OCI-LY7 (cell line): ENCODE measurements at regions not wholly inside any gene's neighbourhood (a gene's known extent, or its start where the extent isn't known, plus 50 kb on each side); places are given as distances from the start of the nearest gene placed in this dataset.

Source experiments
- BruUV-seq: library from RNA; stranded (reverse); fragments of 400-500 nt; replicated peaks from 2 replicates; lab custom pipeline; 2021; lab: Mats Ljungman, UMichigan
- CTCF ChIA-PET: fragments of 300-600 bp; sonication (Branson Sonifier 250); formaldehyde crosslinking; loops from one replicate; lab custom pipeline; 2022; ENCODE audit warnings: antibody characterized with exemption; ENCODE audit not compliant: unreplicated experiment; lab: Charles Lee
- POLR2A ChIA-PET: fragments of 300-600 bp; sonication (Branson Sonifier 250); formaldehyde crosslinking; loops from one replicate; lab custom pipeline; 2022; ENCODE audit warnings: antibody characterized with exemption; lab: Charles Lee
- DNase-seq: peaks from one replicate; pipeline ENCODE4 v3.0.0-alpha.2; 2015; ENCODE audit warnings: low spot score
- H2AFZ ChIP-seq: fragments of 200-600 bp; sonication (generic), shearing (Covaris generic); 2 replicates; pipeline ENCODE4 v1.6.1; 2014; ENCODE audit warnings: mild to moderate bottlenecking, antibody characterized with exemption, low read length, moderate library complexity
- H3K27ac ChIP-seq: fragments of 200-600 bp; sonication (generic); 2 replicates; pipeline ENCODE4 v1.5.1; 2014; ENCODE audit warnings: mixed run types, low read depth, mild to moderate bottlenecking, moderate library complexity, low read length, inconsistent platforms; ENCODE audit not compliant: poor library complexity, severe bottlenecking
- H3K36me3 ChIP-seq: fragments of 200-600 bp; sonication (generic); 2 replicates; pipeline ENCODE4 v1.6.1; 2014; ENCODE audit warnings: mild to moderate bottlenecking, antibody characterized with exemption, low read length, moderate library complexity, mixed read lengths; ENCODE audit not compliant: insufficient read depth
- H3K4me1 ChIP-seq: fragments of 200-600 bp; sonication (generic); 2 replicates; pipeline ENCODE4 v1.5.1; 2014; ENCODE audit warnings: mild to moderate bottlenecking, low read length; ENCODE audit not compliant: insufficient read depth, poor library complexity, severe bottlenecking
- H3K4me2 ChIP-seq: fragments of 200-600 bp; sonication (generic); 2 replicates; pipeline ENCODE4 v1.6.1; 2014; ENCODE audit warnings: mild to moderate bottlenecking, low read length
- H3K4me3 ChIP-seq: fragments of 200-600 bp; sonication (generic); 2 replicates; pipeline ENCODE4 v1.5.1; 2014; ENCODE audit warnings: mild to moderate bottlenecking, low read depth, low read length; ENCODE audit not compliant: poor library complexity, severe bottlenecking
- H3K79me2 ChIP-seq: fragments of 200-600 bp; sonication (generic); 2 replicates; pipeline ENCODE4 v1.6.1; 2016; ENCODE audit warnings: low read depth, mild to moderate bottlenecking, low read length, moderate library complexity, mixed read lengths; ENCODE audit not compliant: insufficient read depth
- H3K9me2 ChIP-seq: fragments of 200-600 bp; sonication (generic); 2 replicates; pipeline ENCODE4 v1.6.1; 2016; ENCODE audit warnings: mild to moderate bottlenecking, low read length, mixed read lengths; ENCODE audit not compliant: insufficient read depth
- H3K9me3 ChIP-seq: fragments of 200-600 bp; sonication (generic); 2 replicates; pipeline ENCODE4 v1.6.1; 2014; ENCODE audit warnings: mild to moderate bottlenecking, mixed run types, low read length, mixed read lengths
- H4K20me1 ChIP-seq: fragments of 200-600 bp; sonication (generic); 2 replicates; pipeline ENCODE4 v1.6.1; 2014; ENCODE audit warnings: mild to moderate bottlenecking, antibody characterized with exemption, low read length, moderate library complexity, mixed read lengths; ENCODE audit not compliant: insufficient read depth
- EZH2phosphoT487 ChIP-seq: fragments of 200-600 bp; sonication (generic); IDR thresholded peaks from 2 replicates; pipeline ENCODE4 v1.6.1; 2018; ENCODE audit warnings: low read depth, borderline replicate concordance, mild to moderate bottlenecking, mixed run types, antibody characterized with exemption, low read length, moderate library complexity, mixed read lengths
- intact Hi-C: fragments of 100-400 bp; cut with micrococcal nuclease; formaldehyde crosslinking; loops from one replicate; pipeline ENCODE4 v1.10.0; 2022; ENCODE audit not compliant: unreplicated experiment
- TF ChIP-seq, protein P1 (sequence below): fragments of 200-600 bp; sonication (generic); conservative IDR thresholded peaks from 2 replicates; pipeline ENCODE4 v1.5.1; 2014; ENCODE audit warnings: mild to moderate bottlenecking, antibody characterized with exemption, low read length, moderate library complexity, mixed read lengths

DNA sequence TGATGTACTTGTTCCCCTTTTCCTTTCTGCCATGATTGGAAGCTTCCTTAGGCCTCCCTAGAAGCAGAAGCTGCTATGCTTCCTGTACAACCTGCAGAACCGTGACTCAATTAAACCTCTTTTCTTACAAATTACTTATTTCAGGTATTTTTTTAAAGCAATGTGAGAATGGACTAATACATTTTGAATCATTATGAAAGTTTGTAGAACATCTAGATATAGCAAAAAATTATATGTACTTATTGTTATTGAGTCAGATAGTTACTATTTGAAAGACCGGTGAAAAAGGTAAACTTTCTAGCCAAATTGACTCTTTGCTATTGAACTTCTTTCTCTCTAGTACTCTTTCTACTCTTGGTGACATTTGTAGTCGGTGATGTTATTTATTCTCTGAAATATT lies 777.3 kb upstream of the GALNTL6 start:
- no peaks in the 10 kb centered on the region for H3K79me2 ChIP-seq
- no peaks in the 10 kb centered on the region for H4K20me1 ChIP-seq
- no peak overlapping the region for H2AFZ ChIP-seq
- H3K27ac ChIP-seq, result no peak overlapping the region
- intact Hi-C loops, result no loop called here
- no peak for DNase-seq
- BruUV-seq, result no TSS peak
- TF ChIP-seq EZH2phosphoT487, result no peak
- TF ChIP-seq, protein P1, sequence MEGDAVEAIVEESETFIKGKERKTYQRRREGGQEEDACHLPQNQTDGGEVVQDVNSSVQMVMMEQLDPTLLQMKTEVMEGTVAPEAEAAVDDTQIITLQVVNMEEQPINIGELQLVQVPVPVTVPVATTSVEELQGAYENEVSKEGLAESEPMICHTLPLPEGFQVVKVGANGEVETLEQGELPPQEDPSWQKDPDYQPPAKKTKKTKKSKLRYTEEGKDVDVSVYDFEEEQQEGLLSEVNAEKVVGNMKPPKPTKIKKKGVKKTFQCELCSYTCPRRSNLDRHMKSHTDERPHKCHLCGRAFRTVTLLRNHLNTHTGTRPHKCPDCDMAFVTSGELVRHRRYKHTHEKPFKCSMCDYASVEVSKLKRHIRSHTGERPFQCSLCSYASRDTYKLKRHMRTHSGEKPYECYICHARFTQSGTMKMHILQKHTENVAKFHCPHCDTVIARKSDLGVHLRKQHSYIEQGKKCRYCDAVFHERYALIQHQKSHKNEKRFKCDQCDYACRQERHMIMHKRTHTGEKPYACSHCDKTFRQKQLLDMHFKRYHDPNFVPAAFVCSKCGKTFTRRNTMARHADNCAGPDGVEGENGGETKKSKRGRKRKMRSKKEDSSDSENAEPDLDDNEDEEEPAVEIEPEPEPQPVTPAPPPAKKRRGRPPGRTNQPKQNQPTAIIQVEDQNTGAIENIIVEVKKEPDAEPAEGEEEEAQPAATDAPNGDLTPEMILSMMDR, result no peak
- POLR2A ChIA-PET, result no interaction called here
- CTCF ChIA-PET, result no interaction called here
- H3K4me3 ChIP-seq, result no peak overlapping the region
- H3K9me2 ChIP-seq, result no peaks in the 10 kb centered on the region
- H3K9me3 ChIP-seq, result no peaks in the 10 kb centered on the region
- no peak overlapping the region for H3K4me2 ChIP-seq
- H3K4me1 ChIP-seq, result no peaks in the 10 kb centered on the region
- H3K36me3 ChIP-seq, result no peaks in the 10 kb centered on the region

DNA sequence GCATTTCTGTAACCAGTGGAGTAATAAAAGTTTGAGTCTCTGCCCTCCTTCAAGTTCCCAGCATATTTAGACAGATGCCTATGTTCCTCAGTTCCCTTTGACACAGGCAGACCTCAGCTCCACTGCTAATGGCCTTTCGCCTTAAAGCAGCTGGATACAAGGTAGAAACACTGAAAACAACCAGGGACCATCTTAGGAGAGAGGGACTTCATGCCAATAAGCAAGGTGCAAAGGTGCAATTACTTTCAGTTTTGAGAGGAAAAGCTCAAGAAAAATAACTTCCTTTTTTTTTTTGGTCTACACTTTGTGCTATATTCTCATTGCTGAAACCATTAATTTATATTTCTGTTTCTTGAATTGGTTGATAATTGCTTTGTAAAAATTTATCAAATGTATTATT lies 781.9 kb upstream of the GALNTL6 start:
- POLR2A ChIA-PET, result interaction anchor here (0.6 to 3.3 kb wide), 17 partner anchors 11 to 1796 kb away, joined by 3 to 13 read pairs (median 4); no protein-coding TSS in a partner anchor
- CTCF ChIA-PET, result no interaction called here
- no peak for TF ChIP-seq EZH2phosphoT487
- TF ChIP-seq, protein P1, result no peak
- DNase-seq, result no peak
- Histone ChIP-seq H3K4me3 (no peak overlapping the region), H3K36me3 (no peaks in the 10 kb centered on the region), H3K79me2 (no peaks in the 10 kb centered on the region), H3K9me2 (no peaks in the 10 kb centered on the region), H3K4me1 (no peaks in the 10 kb centered on the region), H2AFZ (peak overlapping the region; percentile 29; the same call in 1 of the 2 replicates), H3K4me2 (peak overlapping the region; percentile 26), H3K27ac (no peak overlapping the region), H3K9me3 (no peaks in the 10 kb centered on the region), H4K20me1 (no peaks in the 10 kb centered on the region)
- BruUV-seq, result no TSS peak
- intact Hi-C loops, result no loop called here

DNA sequence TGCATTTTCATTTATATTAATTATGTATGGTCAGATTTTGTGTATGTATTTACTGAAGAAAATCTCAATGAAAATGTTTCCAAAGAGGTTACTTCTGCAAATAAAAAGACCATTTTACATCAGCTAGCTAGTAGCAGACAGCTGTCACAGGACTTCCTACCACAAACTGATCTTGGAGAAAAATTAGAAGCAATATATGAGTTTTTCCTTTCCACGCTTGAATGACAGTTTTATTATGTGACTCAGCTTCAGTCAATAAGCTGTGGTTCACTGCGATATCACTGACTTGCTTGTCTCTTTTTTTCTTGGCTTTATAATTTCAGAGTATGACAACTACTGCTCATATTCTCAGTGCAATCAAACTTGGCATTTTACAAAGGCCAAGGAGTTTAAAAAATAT lies 787.4 kb upstream of the GALNTL6 start:
- peak overlapping the region; percentile 24 for H3K4me2 ChIP-seq
- no peaks in the 10 kb centered on the region for H3K4me1 ChIP-seq
- BruUV-seq, result no TSS peak
- H3K9me3 ChIP-seq, result no peaks in the 10 kb centered on the region
- no peaks in the 10 kb centered on the region for H4K20me1 ChIP-seq
- no peaks in the 10 kb centered on the region for H3K36me3 ChIP-seq
- DNase-seq, result peak; percentile 4
- no peak overlapping the region for H3K27ac ChIP-seq
- H3K9me2 ChIP-seq, result no peaks in the 10 kb centered on the region
- CTCF ChIA-PET, result no interaction called here
- TF ChIP-seq, protein P1, result no peak
- TF ChIP-seq EZH2phosphoT487, result no peak
- H2AFZ ChIP-seq, result no peak overlapping the region
- H3K4me3 ChIP-seq, result no peak overlapping the region
- intact Hi-C loops, result no loop called here
- POLR2A ChIA-PET, result interaction anchor here (0.8 to 1.7 kb wide), 2 partner anchors 8 to 17 kb away, joined by 3 to 5 read pairs; no protein-coding TSS in a partner anchor
- no peaks in the 10 kb centered on the region for H3K79me2 ChIP-seq
